Panc1 (cell line): ENCODE measurements at regions not wholly inside any gene's neighbourhood (a gene's known extent, or its start where the extent isn't known, plus 50 kb on each side); places are given as distances from the start of the nearest gene placed in this dataset.

ENCODE experiments used
- TF ChIP-seq, protein P1 (sequence below), 2 experiments: IDR thresholded peaks; 2 replicates each; pipeline ENCODE4 v1.6.1; 2011 to 2012; ENCODE audit warnings: low read depth in 2 of 2, control low read depth in 1 of 2, low read length in 1 of 2, mild to moderate bottlenecking in 1 of 2, moderate library complexity in 1 of 2; ENCODE audit not compliant: insufficient read depth in 1 of 2
- TF ChIP-seq, protein P2 (sequence below): fragments of 450-650 bp; IDR thresholded peaks from 2 replicates; pipeline ENCODE4 v1.5.1; 2017; ENCODE audit warnings: mild to moderate bottlenecking

DNA sequence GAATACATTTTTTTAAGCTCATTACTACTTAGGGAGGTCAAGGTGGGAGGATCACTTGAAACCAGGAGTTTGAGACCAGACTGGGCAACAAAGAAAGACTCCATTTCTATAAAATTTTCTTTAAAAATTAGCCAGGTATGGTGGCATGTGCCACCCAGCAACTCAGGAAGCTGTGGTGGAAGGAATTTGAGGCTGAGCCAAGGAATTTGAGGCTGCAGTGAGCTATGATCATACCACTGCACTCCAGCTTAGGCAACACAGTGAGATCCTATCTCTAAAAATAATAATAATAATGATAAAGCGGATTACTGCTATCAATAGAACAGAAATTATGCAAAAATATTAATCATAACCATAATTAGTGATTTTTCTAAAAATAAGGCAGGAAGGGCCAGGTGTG lies 170.3 kb downstream of the COPRS start:
- TF ChIP-seq, protein P1, sequence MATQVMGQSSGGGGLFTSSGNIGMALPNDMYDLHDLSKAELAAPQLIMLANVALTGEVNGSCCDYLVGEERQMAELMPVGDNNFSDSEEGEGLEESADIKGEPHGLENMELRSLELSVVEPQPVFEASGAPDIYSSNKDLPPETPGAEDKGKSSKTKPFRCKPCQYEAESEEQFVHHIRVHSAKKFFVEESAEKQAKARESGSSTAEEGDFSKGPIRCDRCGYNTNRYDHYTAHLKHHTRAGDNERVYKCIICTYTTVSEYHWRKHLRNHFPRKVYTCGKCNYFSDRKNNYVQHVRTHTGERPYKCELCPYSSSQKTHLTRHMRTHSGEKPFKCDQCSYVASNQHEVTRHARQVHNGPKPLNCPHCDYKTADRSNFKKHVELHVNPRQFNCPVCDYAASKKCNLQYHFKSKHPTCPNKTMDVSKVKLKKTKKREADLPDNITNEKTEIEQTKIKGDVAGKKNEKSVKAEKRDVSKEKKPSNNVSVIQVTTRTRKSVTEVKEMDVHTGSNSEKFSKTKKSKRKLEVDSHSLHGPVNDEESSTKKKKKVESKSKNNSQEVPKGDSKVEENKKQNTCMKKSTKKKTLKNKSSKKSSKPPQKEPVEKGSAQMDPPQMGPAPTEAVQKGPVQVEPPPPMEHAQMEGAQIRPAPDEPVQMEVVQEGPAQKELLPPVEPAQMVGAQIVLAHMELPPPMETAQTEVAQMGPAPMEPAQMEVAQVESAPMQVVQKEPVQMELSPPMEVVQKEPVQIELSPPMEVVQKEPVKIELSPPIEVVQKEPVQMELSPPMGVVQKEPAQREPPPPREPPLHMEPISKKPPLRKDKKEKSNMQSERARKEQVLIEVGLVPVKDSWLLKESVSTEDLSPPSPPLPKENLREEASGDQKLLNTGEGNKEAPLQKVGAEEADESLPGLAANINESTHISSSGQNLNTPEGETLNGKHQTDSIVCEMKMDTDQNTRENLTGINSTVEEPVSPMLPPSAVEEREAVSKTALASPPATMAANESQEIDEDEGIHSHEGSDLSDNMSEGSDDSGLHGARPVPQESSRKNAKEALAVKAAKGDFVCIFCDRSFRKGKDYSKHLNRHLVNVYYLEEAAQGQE (IDR thresholded peaks at IDR 0.05; ENCODE audit: insufficient read depth in 1 of 2, low read depth in 2 of 2, low read length in 1 of 2): no peak
- TF ChIP-seq, protein P2, sequence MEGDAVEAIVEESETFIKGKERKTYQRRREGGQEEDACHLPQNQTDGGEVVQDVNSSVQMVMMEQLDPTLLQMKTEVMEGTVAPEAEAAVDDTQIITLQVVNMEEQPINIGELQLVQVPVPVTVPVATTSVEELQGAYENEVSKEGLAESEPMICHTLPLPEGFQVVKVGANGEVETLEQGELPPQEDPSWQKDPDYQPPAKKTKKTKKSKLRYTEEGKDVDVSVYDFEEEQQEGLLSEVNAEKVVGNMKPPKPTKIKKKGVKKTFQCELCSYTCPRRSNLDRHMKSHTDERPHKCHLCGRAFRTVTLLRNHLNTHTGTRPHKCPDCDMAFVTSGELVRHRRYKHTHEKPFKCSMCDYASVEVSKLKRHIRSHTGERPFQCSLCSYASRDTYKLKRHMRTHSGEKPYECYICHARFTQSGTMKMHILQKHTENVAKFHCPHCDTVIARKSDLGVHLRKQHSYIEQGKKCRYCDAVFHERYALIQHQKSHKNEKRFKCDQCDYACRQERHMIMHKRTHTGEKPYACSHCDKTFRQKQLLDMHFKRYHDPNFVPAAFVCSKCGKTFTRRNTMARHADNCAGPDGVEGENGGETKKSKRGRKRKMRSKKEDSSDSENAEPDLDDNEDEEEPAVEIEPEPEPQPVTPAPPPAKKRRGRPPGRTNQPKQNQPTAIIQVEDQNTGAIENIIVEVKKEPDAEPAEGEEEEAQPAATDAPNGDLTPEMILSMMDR: no peak
